GM23248 (cell line): ENCODE measurements at regions not wholly inside any gene's neighbourhood (a gene's known extent, or its start where the extent isn't known, plus 50 kb on each side); places are given as distances from the start of the nearest gene placed in this dataset.

ENCODE experiments used
- EZH2 ChIP-seq: fragments of 200-600 bp; sonication (generic); IDR thresholded peaks from 2 replicates; pipeline ENCODE4 v1.6.1; 2018; ENCODE audit warnings: antibody characterized with exemption, mild to moderate bottlenecking; ENCODE audit not compliant: insufficient read depth, poor library complexity, severe bottlenecking
- EZH2phosphoT487 ChIP-seq: fragments of 200-600 bp; sonication (generic); IDR thresholded peaks from 2 replicates; pipeline ENCODE4 v1.6.1; 2018; ENCODE audit warnings: antibody characterized with exemption, moderate library complexity, mild to moderate bottlenecking, low read depth; ENCODE audit not compliant: insufficient read depth

DNA sequence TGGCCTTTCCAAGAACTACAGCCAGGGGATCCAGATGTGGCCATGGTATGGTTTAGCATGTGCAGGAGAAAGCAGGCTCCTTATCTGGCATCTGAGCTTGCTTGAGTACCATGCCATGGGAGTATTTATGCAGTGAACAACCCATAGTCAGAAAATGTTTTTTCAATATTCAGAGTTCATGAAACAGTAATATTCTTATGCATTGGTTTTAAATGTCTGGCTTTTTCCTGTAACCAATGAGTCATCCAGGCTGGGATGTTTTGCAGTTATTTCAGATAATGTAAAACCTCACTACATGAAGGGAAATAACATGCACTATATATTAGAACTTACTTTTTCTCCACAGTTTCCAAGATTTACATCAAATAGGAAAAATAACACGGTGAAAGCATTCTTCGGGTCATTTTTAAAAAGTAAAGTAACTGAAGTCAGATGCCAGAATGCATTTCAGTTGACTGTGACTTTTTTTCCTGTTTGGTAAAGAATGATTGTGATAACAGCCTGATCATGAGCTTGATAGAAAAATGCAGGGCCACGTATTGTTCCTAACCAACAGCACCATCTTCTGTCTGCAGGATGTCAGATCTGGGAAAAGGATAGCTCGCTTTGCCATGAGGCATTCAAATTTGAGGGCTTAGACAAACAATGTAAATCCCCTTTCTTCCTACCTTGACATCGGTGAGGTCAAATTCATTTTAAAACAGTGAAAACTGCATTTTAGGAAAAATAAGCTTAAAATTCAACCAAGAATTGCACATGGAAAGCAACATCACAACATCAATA, 152.8 kb downstream of the DSC3 start:
- TF ChIP-seq EZH2phosphoT487 = no peak
- TF ChIP-seq EZH2 = no peak
